ENCODE measurements at regions not wholly inside any gene's neighbourhood (a gene's known extent, or its start where the extent isn't known, plus 50 kb on each side); places are given as distances from the start of the nearest gene placed in this dataset.
"Not testable (repeated sequence)": the region's sequence is repeated elsewhere in the genome, so short reads cannot be mapped to it uniquely, and the experiment has no call there.

DNA sequence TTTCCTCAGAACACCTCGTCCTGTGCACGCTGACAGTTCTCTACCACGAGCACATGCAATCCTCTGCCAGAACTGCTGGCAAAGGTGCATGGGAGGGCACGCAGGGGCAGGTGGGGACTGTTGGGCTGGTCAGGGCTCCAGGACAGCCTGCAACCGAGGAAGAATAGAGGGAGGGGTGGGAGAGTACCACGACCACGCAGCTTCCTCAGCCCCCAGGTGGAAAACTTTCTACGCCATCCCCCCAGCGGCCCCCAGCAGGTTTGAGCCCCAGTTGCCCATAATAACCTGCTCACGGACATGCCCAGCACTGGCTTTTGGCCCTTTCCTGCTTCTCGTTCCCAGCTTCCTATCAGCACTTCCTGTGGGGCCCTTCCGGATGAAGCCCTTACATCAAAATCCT, 199.3 kb downstream of the C16orf95 start:
- DNase-seq (ENCODE audit: insufficient read length, low spot score) (no peak), FAIRE-seq (no peak)
- TF ChIP-seq, protein P1, sequence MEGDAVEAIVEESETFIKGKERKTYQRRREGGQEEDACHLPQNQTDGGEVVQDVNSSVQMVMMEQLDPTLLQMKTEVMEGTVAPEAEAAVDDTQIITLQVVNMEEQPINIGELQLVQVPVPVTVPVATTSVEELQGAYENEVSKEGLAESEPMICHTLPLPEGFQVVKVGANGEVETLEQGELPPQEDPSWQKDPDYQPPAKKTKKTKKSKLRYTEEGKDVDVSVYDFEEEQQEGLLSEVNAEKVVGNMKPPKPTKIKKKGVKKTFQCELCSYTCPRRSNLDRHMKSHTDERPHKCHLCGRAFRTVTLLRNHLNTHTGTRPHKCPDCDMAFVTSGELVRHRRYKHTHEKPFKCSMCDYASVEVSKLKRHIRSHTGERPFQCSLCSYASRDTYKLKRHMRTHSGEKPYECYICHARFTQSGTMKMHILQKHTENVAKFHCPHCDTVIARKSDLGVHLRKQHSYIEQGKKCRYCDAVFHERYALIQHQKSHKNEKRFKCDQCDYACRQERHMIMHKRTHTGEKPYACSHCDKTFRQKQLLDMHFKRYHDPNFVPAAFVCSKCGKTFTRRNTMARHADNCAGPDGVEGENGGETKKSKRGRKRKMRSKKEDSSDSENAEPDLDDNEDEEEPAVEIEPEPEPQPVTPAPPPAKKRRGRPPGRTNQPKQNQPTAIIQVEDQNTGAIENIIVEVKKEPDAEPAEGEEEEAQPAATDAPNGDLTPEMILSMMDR (IDR thresholded peaks at IDR 0.05; ENCODE audit: insufficient read depth, missing control alignments): no peak

DNA sequence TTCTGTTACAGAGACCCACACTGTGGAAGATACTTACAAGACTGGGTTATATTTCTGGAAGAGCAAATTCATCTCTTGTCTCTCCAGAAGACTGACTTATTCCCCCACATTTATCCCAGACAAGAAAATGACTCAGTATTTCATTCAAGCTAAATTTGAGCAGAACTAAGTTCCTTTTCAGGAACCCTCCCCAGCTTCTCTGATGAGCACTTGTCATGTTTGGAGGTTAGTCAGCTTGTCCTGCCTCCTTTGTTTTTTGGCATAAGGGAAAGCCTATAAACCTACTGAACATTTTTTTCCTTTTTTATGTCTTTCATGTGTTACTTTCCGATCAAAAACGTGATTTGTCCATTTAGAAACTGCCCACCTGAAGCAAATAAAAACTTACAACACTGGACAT, 198.0 kb downstream of the C16orf95 start:
- no peak for FAIRE-seq
- TF ChIP-seq, protein P1 (IDR thresholded peaks at IDR 0.05; ENCODE audit: insufficient read depth, missing control alignments): no peak
- no peak for DNase-seq (ENCODE audit: insufficient read length, low spot score)

DNA sequence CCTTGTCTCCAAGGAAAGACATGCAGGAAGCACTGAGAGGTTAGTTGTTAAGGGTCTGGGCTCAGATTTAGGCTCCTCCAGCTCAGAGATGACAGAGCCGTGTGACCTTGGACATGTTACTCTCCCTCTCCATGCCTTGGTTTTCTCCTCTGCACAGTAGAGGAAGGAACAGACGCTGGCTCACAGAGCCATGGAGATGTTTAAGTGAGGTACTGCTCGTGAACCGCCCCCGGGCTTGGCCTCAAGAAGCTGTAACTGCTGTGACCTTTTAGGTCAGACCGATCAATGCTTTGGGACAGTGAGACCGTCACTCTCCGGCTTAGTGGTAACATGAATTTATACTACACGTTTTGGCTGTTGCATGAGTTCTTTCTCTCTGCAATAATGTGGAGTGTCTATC, 197.4 kb downstream of the C16orf95 start:
- FAIRE-seq (no peak), DNase-seq (ENCODE audit: insufficient read length, low spot score) (no peak)
- TF ChIP-seq, protein P1 (IDR thresholded peaks at IDR 0.05; ENCODE audit: insufficient read depth, missing control alignments): no peak

DNA sequence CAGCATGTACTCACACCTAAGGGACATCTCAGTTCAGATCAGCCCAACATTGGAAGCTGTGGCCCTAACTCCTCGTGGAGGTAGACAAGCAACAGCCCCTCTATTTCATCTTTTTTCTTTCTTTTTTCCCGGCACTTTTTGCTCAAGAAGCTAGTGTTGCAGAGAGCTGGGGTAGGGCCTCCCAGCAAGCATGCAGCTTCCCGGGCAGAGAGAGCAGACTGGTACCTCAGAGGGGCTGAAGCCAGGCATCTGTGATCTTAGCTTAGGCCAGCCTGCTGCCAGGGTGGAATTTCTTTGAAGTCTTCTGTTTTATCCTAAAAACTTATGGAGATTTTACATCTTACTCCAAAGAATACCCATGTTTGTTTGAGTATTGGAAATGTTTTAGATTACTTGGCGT, 195.4 kb downstream of the C16orf95 start:
- FAIRE-seq (no peak), DNase-seq (ENCODE audit: insufficient read length, low spot score) (no peak)
- TF ChIP-seq, protein P1 (IDR thresholded peaks at IDR 0.05; ENCODE audit: insufficient read depth, missing control alignments): no peak

DNA sequence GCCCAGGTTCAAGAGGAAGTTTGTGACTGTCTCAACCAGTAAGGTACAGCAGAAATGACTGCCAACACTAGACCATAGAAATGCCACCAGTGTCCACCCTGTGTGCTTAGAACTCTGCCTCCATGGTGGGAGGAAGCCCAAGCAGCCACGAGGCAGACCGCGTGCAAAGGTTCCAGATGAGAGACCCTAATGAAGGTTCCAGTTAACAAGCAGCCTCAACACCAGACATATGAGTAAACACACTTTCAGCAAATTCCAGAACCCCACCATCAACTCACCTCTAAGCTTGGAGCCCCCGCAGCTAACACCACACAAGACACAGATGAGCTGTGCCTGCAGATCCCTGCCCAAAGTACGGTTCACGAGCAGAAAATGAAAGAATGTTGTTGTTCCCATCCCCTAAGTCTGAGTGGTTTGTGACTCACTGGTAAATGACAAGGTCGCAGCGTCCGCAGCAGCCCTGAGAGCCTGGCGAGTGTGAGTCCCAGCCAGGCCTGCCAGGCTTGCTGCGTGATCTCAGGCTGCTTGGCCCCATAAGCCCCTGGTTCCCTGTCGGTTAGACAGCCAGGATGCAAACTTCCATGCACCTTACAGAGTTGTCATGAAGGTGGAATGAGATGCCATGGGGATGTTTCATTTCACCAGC, 193.7 kb downstream of the C16orf95 start:
- DNase-seq (ENCODE audit: insufficient read length, low spot score) (no peak), FAIRE-seq (no peak)
- TF ChIP-seq, protein P1 (IDR thresholded peaks at IDR 0.05; ENCODE audit: insufficient read depth, missing control alignments): no peak

DNA sequence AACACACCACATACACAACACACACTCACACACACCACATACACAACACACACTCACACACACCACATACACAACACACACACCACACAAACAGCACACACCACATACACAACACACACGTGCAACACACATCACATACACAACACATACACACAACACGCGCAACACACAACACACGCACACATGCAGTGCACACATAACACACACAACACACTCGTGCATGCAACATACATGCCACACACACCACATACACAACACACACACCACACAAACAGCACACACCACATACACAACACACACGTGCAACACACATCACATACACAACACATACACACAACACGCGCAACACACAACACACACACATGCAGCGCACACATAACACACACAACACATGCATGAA, 192.8 kb downstream of the C16orf95 start:
- DNase-seq (ENCODE audit: insufficient read length, low spot score); FAIRE-seq: not testable (repeated sequence)

DNA sequence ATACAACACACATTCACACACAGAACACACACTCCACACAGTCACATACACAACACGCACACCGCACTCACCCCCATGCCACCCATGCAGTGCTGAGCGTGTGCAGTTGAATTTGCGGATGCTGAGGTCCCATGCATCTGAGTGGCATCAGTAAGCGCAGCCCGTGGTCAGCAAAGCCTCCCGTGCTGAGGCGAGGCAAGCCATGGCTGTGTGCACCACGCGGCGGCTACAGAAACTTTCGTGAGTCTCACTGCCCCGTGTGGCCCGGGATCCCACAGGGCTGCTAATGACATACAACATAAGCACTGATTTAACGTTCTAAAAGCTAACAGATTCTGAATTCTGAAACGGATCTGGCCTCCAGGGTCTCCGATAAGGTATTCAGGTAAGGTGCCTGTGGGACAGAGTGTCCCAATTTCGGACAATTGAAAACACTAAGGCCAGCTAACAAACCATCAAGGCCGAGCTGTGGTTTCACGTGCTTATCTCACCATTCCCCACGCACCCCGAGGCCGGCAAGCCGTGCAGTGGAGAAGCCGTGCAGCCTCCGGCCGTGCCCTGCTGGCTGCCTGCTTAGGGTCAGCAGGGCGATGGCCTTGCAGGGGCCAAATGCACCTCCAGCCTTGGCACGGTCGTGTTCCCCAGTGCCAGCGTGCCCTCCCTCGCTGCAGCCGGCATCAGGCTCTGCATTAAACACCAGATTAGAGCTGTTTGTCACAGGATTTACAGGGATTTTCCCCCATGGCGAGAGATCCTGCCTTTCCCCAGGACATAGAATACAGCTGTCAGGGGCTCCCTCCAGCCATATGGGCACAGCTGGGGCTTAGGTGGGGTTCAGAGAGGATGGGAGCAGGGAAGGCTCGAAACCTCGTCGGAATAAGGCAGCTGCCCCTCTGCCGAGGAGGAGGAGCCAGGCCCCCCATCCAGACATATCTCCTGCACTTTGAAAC, 191.7 kb downstream of the C16orf95 start:
- no peak for FAIRE-seq
- TF ChIP-seq, protein P1 (IDR thresholded peaks at IDR 0.05; ENCODE audit: insufficient read depth, missing control alignments): no peak
- peak; percentile 47 for DNase-seq (ENCODE audit: insufficient read length, low spot score)

Measured in D721Med (cell line).